Neural cell (in vitro differentiated cells): ENCODE measurements at regions not wholly inside any gene's neighbourhood (a gene's known extent, or its start where the extent isn't known, plus 50 kb on each side); places are given as distances from the start of the nearest gene placed in this dataset.

Experiments used
- H2AFZ ChIP-seq: fragments of 200-600, 300-800 bp; sonication (generic), shearing (Covaris generic); 2 replicates; pipeline ENCODE4 v1.6.0; 2014; ENCODE audit warnings: low read depth, mild to moderate bottlenecking, antibody characterized with exemption, low read length, moderate library complexity
- H3F3A ChIP-seq: fragments of 200-600 bp; shearing (Covaris generic); 2 replicates; pipeline ENCODE4 v1.6.1; 2016; ENCODE audit warnings: mild to moderate bottlenecking, moderate library complexity, mixed read lengths, antibody characterized with exemption, low read length; ENCODE audit not compliant: insufficient read depth, poor library complexity, severe bottlenecking
- H3K27ac ChIP-seq: fragments of 200-600, 300-800 bp; sonication (generic), shearing (Covaris generic); 2 replicates; pipeline ENCODE4 v1.5.1; 2014; ENCODE audit warnings: mild to moderate bottlenecking, low read length, moderate library complexity
- H3K27me3 ChIP-seq: fragments of 300-800, 200-600 bp; sonication (generic), shearing (Covaris generic); 2 replicates; pipeline ENCODE4 v1.6.0; 2014; ENCODE audit warnings: mild to moderate bottlenecking, low read depth, low read length, moderate library complexity; ENCODE audit not compliant: insufficient read depth
- H3K36me3 ChIP-seq: fragments of 300-800, 200-600 bp; sonication (generic), shearing (Covaris generic); 2 replicates; pipeline ENCODE4 v1.5.1; 2014; ENCODE audit warnings: mild to moderate bottlenecking, antibody characterized with exemption, low read length, moderate library complexity; ENCODE audit not compliant: insufficient read depth
- H3K4me2 ChIP-seq: fragments of 300-800, 200-600 bp; sonication (generic), shearing (Covaris generic); 2 replicates; pipeline ENCODE4 v1.6.0; 2014; ENCODE audit warnings: mild to moderate bottlenecking, low read length
- H3K4me3 ChIP-seq: fragments of 300-800, 200-600 bp; sonication (generic), shearing (Covaris generic); 2 replicates; pipeline ENCODE4 v1.5.1; 2014; ENCODE audit warnings: mild to moderate bottlenecking, low read length, moderate library complexity
- H3K79me2 ChIP-seq: fragments of 200-600 bp; shearing (Covaris generic); replicated peaks from 2 replicates; pipeline ENCODE4 v1.6.0; 2014; ENCODE audit warnings: mild to moderate bottlenecking, low read length, moderate library complexity; ENCODE audit not compliant: insufficient read depth
- H3K9ac ChIP-seq: fragments of 300-800, 200-600 bp; sonication (generic), shearing (Covaris generic); 2 replicates; pipeline ENCODE4 v1.6.1; 2016; ENCODE audit warnings: mild to moderate bottlenecking, low read length, mixed read lengths
- H3K9me2 ChIP-seq: fragments of 200-600 bp; shearing (Covaris generic); 2 replicates; pipeline ENCODE4 v1.6.1; 2016; ENCODE audit warnings: mild to moderate bottlenecking, low read length, mixed read lengths; ENCODE audit not compliant: insufficient read depth
- H3K9me3 ChIP-seq: fragments of 200-600, 300-800 bp; sonication (generic), shearing (Covaris generic); 2 replicates; pipeline ENCODE4 v1.6.1; 2016; ENCODE audit warnings: mild to moderate bottlenecking, mixed run types, low read length, moderate library complexity, mixed read lengths
- H4K20me1 ChIP-seq: fragments of 200-600 bp; shearing (Covaris generic); 2 replicates; pipeline ENCODE4 v1.6.1; 2016; ENCODE audit warnings: mild to moderate bottlenecking, mixed run types; ENCODE audit not compliant: insufficient read depth
- CTCF ChIP-seq: fragments of 450-650 bp; IDR thresholded peaks from 2 replicates; pipeline ENCODE4 v1.5.1; 2014; ENCODE audit warnings: antibody characterized with exemption, mild to moderate bottlenecking, moderate library complexity; ENCODE audit not compliant: poor library complexity, severe bottlenecking
- EP300 ChIP-seq: fragments of 450-650 bp; conservative IDR thresholded peaks from 2 replicates; pipeline ENCODE4 v1.6.1; 2014; ENCODE audit warnings: antibody characterized with exemption, mild to moderate bottlenecking, moderate library complexity; ENCODE audit not compliant: poor library complexity, severe bottlenecking
- EZH2 ChIP-seq: fragments of 200-600, 300-800 bp; shearing (Covaris generic), sonication (generic); IDR thresholded peaks from 2 replicates; pipeline ENCODE4 v1.6.1; 2014; ENCODE audit warnings: antibody characterized with exemption, low read length, borderline replicate concordance, mild to moderate bottlenecking; ENCODE audit not compliant: insufficient read depth, poor library complexity, severe bottlenecking
- MXI1 ChIP-seq: fragments of 450-650 bp; conservative IDR thresholded peaks from 2 replicates; pipeline ENCODE4 v1.6.1; 2014; ENCODE audit warnings: antibody characterized with exemption, mild to moderate bottlenecking; ENCODE audit not compliant: poor library complexity, severe bottlenecking
- POLR2AphosphoS5 ChIP-seq: IDR thresholded peaks from 2 replicates; pipeline ENCODE4 v1.6.1; 2012
- RAD21 ChIP-seq: fragments of 450-650 bp; conservative IDR thresholded peaks from 2 replicates; pipeline ENCODE4 v1.6.1; 2014; ENCODE audit warnings: antibody characterized with exemption, mild to moderate bottlenecking, moderate library complexity
- REST ChIP-seq: IDR thresholded peaks from 2 replicates; pipeline ENCODE4 v1.6.1; 2012; ENCODE audit warnings: borderline replicate concordance
- SMC3 ChIP-seq: fragments of 450-650 bp; conservative IDR thresholded peaks from 2 replicates; pipeline ENCODE4 v1.6.1; 2014; ENCODE audit warnings: antibody characterized with exemption, mild to moderate bottlenecking, moderate library complexity; ENCODE audit not compliant: poor library complexity
- TAF1 ChIP-seq: IDR thresholded peaks from 2 replicates; pipeline ENCODE4 v1.6.1; 2012; ENCODE audit warnings: low read depth

- Histone ChIP-seq H3K4me3 (no peak overlapping the region), H3K4me2 (no peak overlapping the region), H3F3A (no peaks in the 10 kb centered on the region), H4K20me1 (no peaks in the 10 kb centered on the region), H2AFZ (no peak overlapping the region), H3K79me2 (no peaks in the 10 kb centered on the region), H3K27ac (no peak overlapping the region), H3K9me3 (no peaks in the 10 kb centered on the region), H3K9ac (no peak overlapping the region), H3K9me2 (no peaks in the 10 kb centered on the region), H3K36me3 (no peaks in the 10 kb centered on the region), H3K27me3 (no peaks in the 10 kb centered on the region)
- no peak for TF ChIP-seq REST
Observed at GRCh38 chr7:67732898-67733297, 736.3 kb downstream of the TYW1 start.

- Histone ChIP-seq H2AFZ (no peak overlapping the region), H4K20me1 (no peaks in the 10 kb centered on the region), H3K4me2 (no peak overlapping the region), H3K36me3 (no peaks in the 10 kb centered on the region), H3K27ac (no peak overlapping the region), H3K27me3 (no peaks in the 10 kb centered on the region), H3K4me3 (no peak overlapping the region), H3F3A (no peaks in the 10 kb centered on the region), H3K79me2 (no peaks in the 10 kb centered on the region), H3K9ac (no peak overlapping the region), H3K9me3 (no peaks in the 10 kb centered on the region), H3K9me2 (no peaks in the 10 kb centered on the region)
- TF ChIP-seq REST (no peak), MXI1 (no peak), POLR2AphosphoS5 (no peak), EZH2 (no peak), SMC3 (no peak), TAF1 (no peak), RAD21 (no peak), CTCF (no peak), EP300 (no peak)
Observed at GRCh38 chr7:67738145-67738544, 741.5 kb downstream of the TYW1 start.
